GM21381 (cell line): ENCODE measurements at regions not wholly inside any gene's neighbourhood (a gene's known extent, or its start where the extent isn't known, plus 50 kb on each side); places are given as distances from the start of the nearest gene placed in this dataset.

ENCODE experiments used
- ATAC-seq: cut with Tn5 transposase; IDR thresholded peaks from one replicate; pipeline ENCODE4 v1.9.1; 2021; ENCODE audit warnings: mild to moderate bottlenecking, moderate library complexity; ENCODE audit not compliant: unreplicated experiment

- no peak for ATAC-seq
These were observed 91.4 kb downstream of the SUDS3 start for GRCh38 chr12:118467641-118468305.

- no peak for ATAC-seq
These were observed 96.6 kb downstream of the SUDS3 start for GRCh38 chr12:118472940-118473339.

- ATAC-seq, result no peak
These were observed 103.9 kb downstream of the SUDS3 start for GRCh38 chr12:118480235-118480634.

- ATAC-seq, result no peak
These were observed 111.7 kb downstream of the SUDS3 start for GRCh38 chr12:118488034-118488433.

- no peak for ATAC-seq
These were observed 117.6 kb downstream of the SUDS3 start for GRCh38 chr12:118493962-118494361.

GRCh38 chr12:118494776-118495175, 118.4 kb downstream of the SUDS3 start:
- ATAC-seq, result no peak

GRCh38 chr12:118495296-118495695, 118.9 kb downstream of the SUDS3 start:
- no peak for ATAC-seq

- no peak for ATAC-seq
These were observed 121.8 kb downstream of the SUDS3 start for GRCh38 chr12:118498171-118498570.

GRCh38 chr12:118500299-118500698, 123.9 kb downstream of the SUDS3 start:
- no peak for ATAC-seq

GRCh38 chr12:118501489-118501888, 125.1 kb downstream of the SUDS3 start:
- no peak for ATAC-seq

GRCh38 chr12:118503476-118503875, 127.1 kb downstream of the SUDS3 start:
- ATAC-seq, result no peak

GRCh38 chr12:118512669-118513068, 136.3 kb downstream of the SUDS3 start:
- ATAC-seq, result no peak

- no peak for ATAC-seq
These were observed 137.3 kb downstream of the SUDS3 start for GRCh38 chr12:118513611-118514010.

- no peak for ATAC-seq
These were observed 137.9 kb downstream of the SUDS3 start for GRCh38 chr12:118514297-118514696.

- no peak for ATAC-seq
These were observed 144.1 kb downstream of the SUDS3 start for GRCh38 chr12:118520214-118521035.

GRCh38 chr12:118521036-118521370, 144.6 kb downstream of the SUDS3 start:
- no peak for ATAC-seq

GRCh38 chr12:118524446-118524845, 148.1 kb downstream of the SUDS3 start:
- ATAC-seq, result no peak

GRCh38 chr12:118525216-118525615, 148.9 kb downstream of the SUDS3 start:
- no peak for ATAC-seq

- ATAC-seq, result no peak
These were observed 150.1 kb downstream of the SUDS3 start for GRCh38 chr12:118526255-118527095.

- ATAC-seq, result no peak
These were observed 151.0 kb downstream of the SUDS3 start for GRCh38 chr12:118527310-118527709.

- ATAC-seq, result no peak
These were observed 152.3 kb downstream of the SUDS3 start for GRCh38 chr12:118528625-118529024.

GRCh38 chr12:118534003-118534402, 157.6 kb downstream of the SUDS3 start:
- no peak for ATAC-seq
